OCI-LY1 (cell line): ENCODE measurements at regions not wholly inside any gene's neighbourhood (a gene's known extent, or its start where the extent isn't known, plus 50 kb on each side); places are given as distances from the start of the nearest gene placed in this dataset.

Experiments used
- EZH2 ChIP-seq: fragments of 200-600 bp; sonication (generic), shearing (Covaris generic); IDR thresholded peaks from 2 replicates; pipeline ENCODE4 v1.8.0; 2017; ENCODE audit warnings: borderline replicate concordance, mixed run types, mild to moderate bottlenecking, antibody characterized with exemption, low read length, moderate library complexity, mixed read lengths
- TF ChIP-seq, protein P1 (sequence below): fragments of 200-600 bp; sonication (generic), shearing (Covaris generic); IDR thresholded peaks from 2 replicates; pipeline ENCODE4 v1.5.1; 2017; ENCODE audit warnings: mild to moderate bottlenecking, antibody characterized with exemption, low read length, moderate library complexity, mixed read lengths

DNA sequence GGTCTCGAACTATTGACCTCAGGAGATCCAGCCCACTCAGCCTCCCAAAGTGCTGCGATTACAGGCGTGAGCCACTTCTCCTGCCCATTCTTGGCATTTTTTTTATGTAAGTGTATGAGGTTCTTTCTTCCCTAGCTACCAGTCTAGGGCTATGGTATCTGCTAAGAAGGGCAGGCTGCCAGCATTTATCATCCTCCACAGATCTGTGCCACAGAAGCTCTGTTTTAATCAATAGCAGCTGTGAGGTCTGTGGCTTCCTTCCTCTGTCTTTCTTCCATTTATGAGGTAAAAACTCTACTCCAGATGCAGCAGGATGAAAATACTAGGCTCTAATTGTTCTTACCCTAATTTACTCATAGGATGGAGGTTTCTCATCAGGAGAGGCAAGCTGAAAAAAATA is 1382.4 kb upstream of the ADGRB3 start:
- TF ChIP-seq, protein P1, sequence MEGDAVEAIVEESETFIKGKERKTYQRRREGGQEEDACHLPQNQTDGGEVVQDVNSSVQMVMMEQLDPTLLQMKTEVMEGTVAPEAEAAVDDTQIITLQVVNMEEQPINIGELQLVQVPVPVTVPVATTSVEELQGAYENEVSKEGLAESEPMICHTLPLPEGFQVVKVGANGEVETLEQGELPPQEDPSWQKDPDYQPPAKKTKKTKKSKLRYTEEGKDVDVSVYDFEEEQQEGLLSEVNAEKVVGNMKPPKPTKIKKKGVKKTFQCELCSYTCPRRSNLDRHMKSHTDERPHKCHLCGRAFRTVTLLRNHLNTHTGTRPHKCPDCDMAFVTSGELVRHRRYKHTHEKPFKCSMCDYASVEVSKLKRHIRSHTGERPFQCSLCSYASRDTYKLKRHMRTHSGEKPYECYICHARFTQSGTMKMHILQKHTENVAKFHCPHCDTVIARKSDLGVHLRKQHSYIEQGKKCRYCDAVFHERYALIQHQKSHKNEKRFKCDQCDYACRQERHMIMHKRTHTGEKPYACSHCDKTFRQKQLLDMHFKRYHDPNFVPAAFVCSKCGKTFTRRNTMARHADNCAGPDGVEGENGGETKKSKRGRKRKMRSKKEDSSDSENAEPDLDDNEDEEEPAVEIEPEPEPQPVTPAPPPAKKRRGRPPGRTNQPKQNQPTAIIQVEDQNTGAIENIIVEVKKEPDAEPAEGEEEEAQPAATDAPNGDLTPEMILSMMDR = no peak
- no peak for TF ChIP-seq EZH2
